ENCODE measurements at regions not wholly inside any gene's neighbourhood (a gene's known extent, or its start where the extent isn't known, plus 50 kb on each side); places are given as distances from the start of the nearest gene placed in this dataset.

- no peak for TF ChIP-seq EZH2 (IDR thresholded peaks at IDR 0.05)
- no peak for TF ChIP-seq POLR2AphosphoS5 (IDR thresholded peaks at IDR 0.05; ENCODE audit: borderline replicate concordance, low read depth, low read length)
- TF ChIP-seq FOXP2 (optimal IDR thresholded peaks at IDR 0.05; ENCODE audit: control extremely low read depth, extremely low read length, insufficient read depth), result no peak
These were observed 680.0 kb upstream of the DPPA4 start for GRCh38 chr3:110017304-110017703.

Measured in SK-N-MC (cell line).